ENCODE measurements at regions not wholly inside any gene's neighbourhood (a gene's known extent, or its start where the extent isn't known, plus 50 kb on each side); places are given as distances from the start of the nearest gene placed in this dataset.

GRCh38 chr5:86523718-86524117 lies 94.0 kb upstream of the COX7C start:
- DNase-seq (ENCODE audit: low read depth) = no peak
- no peak overlapping the region for H3K4me3 ChIP-seq (ENCODE audit: low read depth, low read length)
- TF ChIP-seq CTCF (IDR thresholded peaks at IDR 0.05; ENCODE audit: control insufficient read depth, extremely low read depth, insufficient read depth) = no peak

DNA sequence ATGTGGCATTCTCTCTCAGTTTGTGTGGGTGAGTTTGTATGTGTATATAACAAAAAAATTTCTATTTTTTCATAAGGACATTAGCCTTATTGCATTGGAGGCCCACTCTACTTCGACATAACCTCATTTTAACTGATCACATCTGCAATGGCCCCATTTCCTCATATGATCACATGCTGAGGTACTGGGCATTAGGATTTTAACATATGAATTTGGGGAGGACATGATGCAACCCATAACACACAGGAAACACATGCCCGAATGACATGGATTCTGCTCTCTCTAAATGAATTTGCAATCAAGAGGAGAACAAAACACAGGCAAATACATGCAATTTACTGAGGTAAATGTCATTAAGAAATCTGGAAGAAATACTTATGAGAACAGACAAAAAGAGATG lies 92.1 kb upstream of the COX7C start:
- DNase-seq (ENCODE audit: low read depth) = no peak
- TF ChIP-seq CTCF (IDR thresholded peaks at IDR 0.05; ENCODE audit: control insufficient read depth, extremely low read depth, insufficient read depth) = no peak
- no peak overlapping the region for H3K4me3 ChIP-seq (ENCODE audit: low read depth, low read length)

- no peak overlapping the region for H3K4me3 ChIP-seq (ENCODE audit: low read depth, low read length)
- TF ChIP-seq CTCF (IDR thresholded peaks at IDR 0.05; ENCODE audit: control insufficient read depth, extremely low read depth, insufficient read depth) = no peak
- no peak for DNase-seq (ENCODE audit: low read depth)
Observed at GRCh38 chr5:86526811-86527348, 90.9 kb upstream of the COX7C start.

DNA sequence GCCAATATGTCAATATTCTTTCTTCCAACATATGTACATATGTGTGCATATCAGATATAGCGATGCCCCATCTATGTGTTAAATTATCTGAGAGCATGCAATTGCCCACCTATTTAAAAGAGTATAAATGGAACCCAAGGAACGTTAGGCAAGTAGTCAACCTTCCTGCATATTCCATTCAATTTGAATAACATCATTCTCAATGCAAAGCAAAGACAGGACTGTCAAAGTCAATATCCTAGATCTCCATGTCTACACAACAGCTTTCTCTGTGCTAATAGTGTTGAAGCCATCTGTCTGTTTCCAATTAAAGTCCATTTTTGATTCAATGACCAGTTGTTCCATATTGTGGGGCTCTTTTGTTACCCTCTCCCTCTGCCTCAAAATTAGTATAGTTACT lies 85.3 kb upstream of the COX7C start:
- TF ChIP-seq CTCF (IDR thresholded peaks at IDR 0.05; ENCODE audit: control insufficient read depth, extremely low read depth, insufficient read depth) = no peak
- no peak overlapping the region for H3K4me3 ChIP-seq (ENCODE audit: low read depth, low read length)
- no peak for DNase-seq (ENCODE audit: low read depth)

- no peak overlapping the region for H3K4me3 ChIP-seq (ENCODE audit: low read depth, low read length)
- no peak for DNase-seq (ENCODE audit: low read depth)
- no peak for TF ChIP-seq CTCF (IDR thresholded peaks at IDR 0.05; ENCODE audit: control insufficient read depth, extremely low read depth, insufficient read depth)
Observed at GRCh38 chr5:86536396-86536795, 81.3 kb upstream of the COX7C start.

- no peak for TF ChIP-seq CTCF (IDR thresholded peaks at IDR 0.05; ENCODE audit: control insufficient read depth, extremely low read depth, insufficient read depth)
- no peak for DNase-seq (ENCODE audit: low read depth)
- H3K4me3 ChIP-seq (ENCODE audit: low read depth, low read length) = no peak overlapping the region
Observed at GRCh38 chr5:86542532-86542931, 75.2 kb upstream of the COX7C start.

DNA sequence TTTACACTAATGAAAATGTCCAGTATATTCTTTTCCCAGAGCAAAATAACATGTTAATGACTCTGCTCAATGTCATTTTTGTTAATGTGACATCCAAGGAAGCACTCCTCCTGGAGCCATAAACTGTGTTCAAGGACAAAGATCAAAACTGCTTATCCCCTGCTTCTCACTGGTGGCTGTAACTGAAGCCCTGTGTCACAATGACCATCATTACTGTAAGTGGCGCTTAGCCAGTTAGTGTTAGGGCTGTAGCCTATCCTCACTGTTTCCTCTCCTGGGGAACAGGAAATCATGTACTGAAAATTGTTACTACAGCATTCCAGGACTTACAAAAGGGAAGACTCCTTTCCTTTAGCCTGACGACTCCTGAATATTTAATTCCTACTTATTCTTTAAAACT lies 71.7 kb upstream of the COX7C start:
- no peak overlapping the region for H3K4me3 ChIP-seq (ENCODE audit: low read depth, low read length)
- no peak for TF ChIP-seq CTCF (IDR thresholded peaks at IDR 0.05; ENCODE audit: control insufficient read depth, extremely low read depth, insufficient read depth)
- no peak for DNase-seq (ENCODE audit: low read depth)

Measured in LNCaP clone FGC (cell line).